Inferior parietal cortex (tissue), 1 donor: ENCODE measurements at regions not wholly inside any gene's neighbourhood (a gene's known extent, or its start where the extent isn't known, plus 50 kb on each side); places are given as distances from the start of the nearest gene placed in this dataset.
"Not testable (repeated sequence)": the region's sequence is repeated elsewhere in the genome, so short reads cannot be mapped to it uniquely, and the experiment has no call there.

Experiments
- DNase-seq: peaks from one replicate; pipeline ENCODE4 v3.0.0-alpha.2; 2016; ENCODE audit errors: extremely low spot score

DNA sequence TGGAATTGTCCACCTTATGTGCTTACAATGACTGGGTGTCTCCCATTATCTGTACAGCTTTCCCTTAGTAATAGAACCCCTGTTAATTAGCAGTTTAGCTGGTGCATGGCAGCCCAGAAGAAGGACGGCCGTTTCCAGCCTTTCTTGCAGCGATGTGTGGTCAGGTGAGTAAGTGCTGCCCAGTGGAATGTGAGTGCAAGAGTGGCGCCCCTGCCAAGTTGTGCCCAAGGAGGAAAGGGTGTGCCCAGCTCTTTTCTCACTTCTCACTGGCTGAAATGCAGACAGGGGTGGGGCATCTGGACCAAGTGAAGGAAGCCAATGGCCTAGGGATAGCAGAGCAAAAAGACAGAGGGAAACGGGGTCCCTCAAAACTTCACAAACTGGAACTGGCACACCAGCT, 296.8 kb downstream of the PREX1 start:
- DNase-seq: no peak

DNA sequence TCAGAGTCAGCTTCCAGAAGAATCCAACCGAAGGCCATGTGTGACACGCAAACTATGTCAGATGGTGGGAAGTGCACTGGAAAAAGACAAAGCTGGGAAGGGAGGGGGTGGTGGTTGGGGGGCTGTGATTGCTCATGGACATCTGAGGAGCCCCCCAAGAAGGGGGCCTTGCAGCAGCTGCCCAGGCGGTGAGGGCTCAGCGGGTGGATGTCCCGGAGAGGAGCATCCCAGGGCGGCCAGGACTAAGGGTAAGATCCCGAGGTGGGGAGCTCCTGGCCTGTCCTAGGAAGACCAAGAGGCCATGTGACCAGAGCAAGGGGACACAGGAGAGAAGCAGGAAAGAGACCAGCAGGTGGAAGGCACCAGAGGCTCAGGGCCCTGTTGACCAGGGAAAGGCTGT, 299.5 kb downstream of the PREX1 start:
- DNase-seq: no peak

DNA sequence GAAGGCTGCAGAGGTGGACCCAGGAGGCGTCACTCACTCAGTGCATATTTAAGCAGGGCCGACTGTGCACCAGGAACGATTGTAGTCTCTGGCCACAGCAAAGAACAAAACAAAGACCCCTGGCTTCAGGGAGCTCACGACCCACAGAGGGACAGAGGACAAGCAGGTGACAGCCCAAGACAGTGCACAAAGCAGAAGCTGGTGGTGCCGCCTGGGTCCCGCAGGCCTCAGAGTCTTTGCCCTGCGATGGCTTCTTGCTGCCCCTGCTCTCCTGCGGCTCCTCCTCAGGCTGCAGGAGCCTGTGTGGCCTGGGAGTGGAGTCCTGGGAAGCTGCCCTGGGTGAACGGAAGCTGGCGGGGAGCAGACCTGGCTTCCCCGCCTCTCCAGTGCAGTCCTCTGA, 300.0 kb downstream of the PREX1 start:
- DNase-seq: no peak

GRCh38 chr20:48526936-48527335, 300.9 kb downstream of the PREX1 start:
- no peak for DNase-seq

DNA sequence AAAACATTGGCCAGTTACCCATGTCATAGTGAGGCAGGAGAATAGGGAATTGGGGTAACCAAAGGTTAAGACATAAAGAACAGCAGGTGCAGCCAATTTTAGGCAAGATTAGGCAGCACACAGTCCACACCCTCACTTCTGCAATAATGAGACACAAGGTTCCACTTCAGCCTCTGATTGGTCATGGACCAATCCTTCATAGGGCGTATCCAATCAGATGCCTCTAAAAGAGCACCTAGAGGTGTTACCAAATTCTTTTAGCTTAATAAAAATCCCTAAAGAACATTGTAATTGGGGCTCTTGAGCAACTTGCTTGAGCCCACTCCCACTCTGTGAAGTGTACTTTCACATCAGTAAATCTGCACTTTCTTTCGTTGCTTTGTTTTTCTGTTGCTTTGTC, 302.4 kb downstream of the PREX1 start:
- DNase-seq: no peak

GRCh38 chr20:48524582-48524981, 303.2 kb downstream of the PREX1 start:
- no peak for DNase-seq

DNA sequence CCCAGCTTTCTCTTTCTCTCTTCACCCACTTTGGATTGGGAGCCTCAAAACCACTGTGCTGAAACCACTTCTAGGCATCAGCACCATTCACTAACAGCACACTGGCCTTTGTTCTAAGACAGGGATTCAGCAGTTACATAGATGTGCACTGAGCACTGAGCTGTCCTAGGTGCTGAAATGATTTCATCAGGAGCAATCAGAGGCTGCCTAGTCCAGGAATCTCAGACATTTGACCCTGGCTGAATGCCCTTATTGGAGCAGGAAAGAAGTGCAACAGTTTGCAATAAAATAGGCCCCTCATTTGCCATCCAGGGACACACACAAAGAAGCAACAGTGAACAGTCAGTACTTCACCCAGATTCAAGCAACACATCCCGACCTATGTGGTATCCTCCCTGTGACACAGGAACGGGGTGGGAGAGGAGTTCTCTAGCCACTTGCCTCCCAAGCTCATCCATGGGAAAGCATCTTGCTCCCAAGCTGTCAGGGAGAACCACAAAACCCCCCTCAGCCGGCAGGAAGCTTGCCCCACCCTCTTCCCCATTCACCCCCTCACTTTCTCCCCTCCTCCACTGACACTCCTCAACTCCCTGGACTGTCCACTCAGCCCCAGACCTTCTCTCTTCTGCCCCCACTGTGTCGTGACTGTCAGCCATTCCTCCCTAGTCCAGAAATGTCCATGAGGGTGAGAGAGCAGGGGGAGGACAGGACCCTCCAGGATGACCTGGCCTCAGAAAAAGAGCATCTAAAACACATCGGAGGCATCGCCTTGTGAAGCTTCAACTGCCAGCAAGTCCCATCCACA, 304.4 kb downstream of the PREX1 start:
- DNase-seq: no peak

GRCh38 chr20:48521121-48521520, 306.7 kb downstream of the PREX1 start:
- no peak for DNase-seq

GRCh38 chr20:48516196-48516595, 311.6 kb downstream of the PREX1 start:
- not testable (repeated sequence) for DNase-seq

GRCh38 chr20:48514577-48514976, 313.2 kb downstream of the PREX1 start:
- not testable (repeated sequence) for DNase-seq

DNA sequence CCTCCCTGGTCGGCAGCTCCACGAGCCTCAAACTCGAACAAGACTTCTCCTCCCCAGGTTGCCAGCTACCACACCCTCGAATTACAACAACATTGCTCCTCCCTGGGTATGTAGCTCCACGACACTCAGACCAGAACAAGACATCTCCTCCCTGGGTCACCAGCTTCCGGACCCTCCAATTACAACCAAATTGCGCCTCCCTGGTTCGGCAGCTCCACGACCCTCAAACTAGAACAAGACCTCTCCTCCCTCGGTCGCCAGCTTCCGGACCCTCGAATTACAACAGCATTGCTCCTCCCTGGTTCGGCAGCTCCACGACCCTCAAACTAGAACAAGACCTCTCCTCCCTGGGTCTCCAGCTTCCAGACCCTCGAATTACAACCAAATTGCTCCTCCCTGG, 315.3 kb downstream of the PREX1 start:
- DNase-seq: not testable (repeated sequence)

- DNase-seq: not testable (repeated sequence)
Measured at GRCh38 chr20:48505066-48505465, 322.7 kb downstream of the PREX1 start.

- no peak for DNase-seq
Measured at GRCh38 chr20:48503166-48503815, 324.5 kb downstream of the PREX1 start.

DNA sequence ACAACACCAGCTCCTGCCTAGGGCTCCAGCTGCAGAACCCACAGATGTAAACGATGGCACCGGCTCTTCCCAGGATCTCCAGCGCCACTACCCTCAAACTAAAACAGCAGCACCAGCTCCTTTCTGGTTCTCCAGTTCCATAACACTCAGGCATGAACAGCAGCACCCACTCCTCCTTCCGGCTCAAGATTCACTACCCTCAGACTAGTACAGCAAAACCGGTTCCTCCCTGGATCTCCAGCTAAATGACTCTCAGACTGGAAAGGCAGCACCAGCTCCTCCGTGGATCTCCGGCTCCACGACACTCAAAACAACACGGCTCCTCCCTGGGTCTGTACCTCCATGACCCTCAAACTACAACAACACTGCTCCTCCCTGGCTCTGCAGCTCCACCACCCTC, 325.0 kb downstream of the PREX1 start:
- no peak for DNase-seq

DNA sequence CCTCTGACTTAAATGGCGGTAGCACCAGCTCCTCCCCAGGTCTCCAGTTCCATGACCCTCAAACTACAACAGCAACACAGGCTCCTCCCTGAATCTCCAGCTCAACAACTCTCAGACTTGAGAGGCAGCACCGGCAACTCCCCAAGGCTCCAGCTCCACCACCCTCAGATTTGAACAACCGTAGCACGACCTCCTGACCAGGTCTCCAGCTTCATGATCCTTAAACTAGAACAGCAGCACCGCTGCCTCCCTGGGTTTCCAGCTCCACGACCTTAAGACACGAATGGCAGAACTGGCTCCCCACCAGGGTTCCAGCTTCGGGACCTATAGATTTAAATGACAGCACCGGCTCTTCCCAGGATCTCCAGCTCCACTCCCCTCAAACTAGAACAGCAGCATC, 325.8 kb downstream of the PREX1 start:
- no peak for DNase-seq

GRCh38 chr20:48500900-48501299, 326.9 kb downstream of the PREX1 start:
- DNase-seq: not testable (repeated sequence)

DNA sequence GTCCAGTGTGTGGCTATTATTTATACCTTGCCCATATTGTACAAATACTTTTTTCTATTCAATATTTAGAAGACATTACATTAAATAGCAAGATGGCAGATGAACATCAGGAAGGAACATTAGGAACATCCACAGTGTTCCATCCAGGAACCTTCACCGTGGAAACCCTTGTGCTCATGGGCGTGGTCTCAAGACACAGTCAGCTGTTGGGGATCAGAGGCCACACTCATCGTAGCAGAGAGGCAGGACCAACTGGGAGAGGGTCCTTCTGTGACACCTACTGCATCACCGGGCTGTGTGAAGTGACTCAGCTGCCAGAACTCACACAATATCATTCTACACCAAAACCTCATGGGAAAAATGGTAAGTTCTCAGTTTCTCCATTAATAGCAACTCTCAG, 328.9 kb downstream of the PREX1 start:
- DNase-seq: not testable (repeated sequence)

DNA sequence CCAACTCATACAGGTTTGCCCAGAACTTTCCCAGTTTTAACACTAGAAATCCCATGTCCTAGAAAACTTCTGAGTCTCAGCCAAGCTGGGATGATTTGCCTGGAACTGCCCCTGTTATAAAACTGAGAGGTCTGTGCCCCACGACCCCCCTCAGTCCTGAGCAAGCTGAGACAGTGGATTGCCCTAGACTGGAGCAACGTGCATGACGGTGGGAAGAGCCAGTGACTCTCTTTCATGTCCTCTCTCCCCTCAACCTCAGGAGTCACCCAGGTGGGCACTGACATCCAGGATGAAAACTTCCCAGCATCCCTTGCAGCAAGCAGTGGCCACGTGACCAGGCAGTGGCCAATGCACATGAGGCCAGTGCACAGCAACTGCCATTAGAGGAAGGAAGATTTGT, 329.7 kb downstream of the PREX1 start:
- not testable (repeated sequence) for DNase-seq

- no peak for DNase-seq
Measured at GRCh38 chr20:48493966-48494365, 333.8 kb downstream of the PREX1 start.

DNA sequence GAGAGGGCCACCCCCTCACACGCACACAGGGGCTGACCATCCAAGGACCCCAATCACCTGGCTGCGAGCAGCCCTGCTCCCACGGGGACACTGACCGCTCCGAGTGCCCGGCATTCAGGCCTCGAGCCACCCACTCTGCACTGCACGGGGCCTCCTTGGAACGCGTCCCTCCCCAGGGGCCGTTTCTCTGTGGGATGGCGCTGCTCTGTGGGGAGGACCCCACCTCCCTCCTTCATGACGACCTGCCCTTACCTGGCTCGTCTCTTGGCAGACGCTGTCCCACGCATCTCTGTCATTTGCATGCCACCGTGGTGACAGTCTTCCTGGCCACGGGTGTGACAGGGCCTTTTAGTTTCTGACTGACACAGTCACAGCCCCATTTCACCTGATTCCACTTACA, 334.5 kb downstream of the PREX1 start:
- DNase-seq: not testable (repeated sequence)

- no peak for DNase-seq
Measured at GRCh38 chr20:48492715-48493070, 335.1 kb downstream of the PREX1 start.

DNA sequence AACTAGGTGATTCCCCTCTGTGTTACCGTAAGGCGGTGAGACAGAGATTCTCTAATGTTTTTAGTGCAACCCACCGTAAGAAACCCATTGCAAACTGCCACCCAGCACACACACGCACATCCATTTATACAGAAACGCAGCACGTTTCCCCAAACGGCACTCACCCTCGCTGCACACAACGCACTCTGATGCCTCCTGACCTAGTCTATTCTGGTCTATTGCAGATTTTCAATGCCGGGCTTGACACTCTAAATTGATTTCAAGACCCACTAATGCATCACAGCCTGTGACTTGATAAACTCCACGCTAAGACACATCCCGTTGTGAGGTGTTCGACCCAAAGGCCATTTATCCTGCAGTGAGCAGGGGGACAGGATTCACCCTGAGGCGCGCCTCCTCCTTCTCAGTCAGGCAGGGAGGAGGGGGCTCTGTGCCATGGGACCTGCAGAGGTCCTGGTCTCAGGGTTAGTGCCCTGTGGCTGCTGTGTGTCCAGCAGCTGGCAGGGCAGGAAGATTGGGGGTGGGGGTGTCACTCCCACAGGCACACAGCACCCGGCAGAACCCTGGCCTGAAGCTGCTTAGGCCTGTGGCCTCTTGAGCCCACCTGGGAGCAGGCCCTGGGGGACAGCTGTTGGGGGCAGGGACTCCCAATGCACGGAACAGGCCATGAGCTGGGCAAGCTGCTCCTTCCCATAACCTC, 335.6 kb downstream of the PREX1 start:
- no peak for DNase-seq
